Tibial nerve (tissue), 4 donors: ENCODE measurements at regions not wholly inside any gene's neighbourhood (a gene's known extent, or its start where the extent isn't known, plus 50 kb on each side); places are given as distances from the start of the nearest gene placed in this dataset.

Experiments used
- CTCF ChIP-seq, 5 experiments: fragments of 200-600 bp in 3 of 5; fragments of 450-650 bp in 2 of 5; sonication (generic) in 3 of 5; IDR thresholded peaks; one replicate each; pipeline ENCODE4 v1.5.1; 2016 to 2019; ENCODE audit warnings: antibody characterized with exemption in 5 of 5, mild to moderate bottlenecking in 3 of 5, moderate library complexity in 2 of 5
- EP300 ChIP-seq, 2 donors: sonication (generic); formaldehyde crosslinking; IDR thresholded peaks; one replicate each; pipeline ENCODE4 v1.6.1; 2017; ENCODE audit warnings: antibody characterized with exemption in 2 of 2, mild to moderate bottlenecking in 1 of 2
- POLR2A ChIP-seq, 2 donors: fragments of 450-650 bp; IDR thresholded peaks; one replicate each; pipeline ENCODE4 v1.6.1; 2017; ENCODE audit warnings: antibody characterized with exemption in 2 of 2, mild to moderate bottlenecking in 2 of 2, moderate library complexity in 2 of 2

GRCh38 chr9:105044518-105044917, 116.6 kb upstream of the ABCA1 start:
- TF ChIP-seq POLR2A (IDR thresholded peaks at IDR 0.05) (no peak), CTCF (IDR thresholded peaks at IDR 0.05) (no peak), EP300 (IDR thresholded peaks at IDR 0.05) (no peak)
